ENCODE measurements at regions not wholly inside any gene's neighbourhood (a gene's known extent, or its start where the extent isn't known, plus 50 kb on each side); places are given as distances from the start of the nearest gene placed in this dataset.

GRCh38 chr11:37762079-37762478 is 1164.0 kb upstream of the RAG2 start:
- no peak for TF ChIP-seq CTCF (IDR thresholded peaks at IDR 0.05)
- TF ChIP-seq POLR2A (IDR thresholded peaks at IDR 0.05): no peak
- TF ChIP-seq POLR2AphosphoS5 (IDR thresholded peaks at IDR 0.05): no peak

Data from stomach (tissue), 4 donors.